HEK293 (cell line): ENCODE measurements at regions not wholly inside any gene's neighbourhood (a gene's known extent, or its start where the extent isn't known, plus 50 kb on each side); places are given as distances from the start of the nearest gene placed in this dataset.

Experiments
- CTCF ChIA-PET: fragments of 350-600 bp; formaldehyde crosslinking; extraction: SDS; loops from one replicate; lab custom pipeline; 2021; ENCODE audit warnings: antibody characterized with exemption; lab: Yijun Ruan, JAX
- POLR2A ChIA-PET: fragments of 300-600 bp; formaldehyde crosslinking; extraction: SDS; loops from one replicate; lab custom pipeline; 2020; ENCODE audit warnings: antibody characterized with exemption, inconsistent platforms; lab: Yijun Ruan, JAX
- H3K27ac ChIP-seq: fragments of 200-500 bp; sonication (Bioruptor generic); 2 replicates; pipeline ENCODE4 v1.5.1; 2014; ENCODE audit warnings: low read depth, low read length, control low read depth, inconsistent platforms; ENCODE audit errors: extremely low read depth
- H3K36me3 ChIP-seq, 2 experiments: fragments of 200-500 bp in 1 of 2; sonication (Bioruptor generic) in 1 of 2; 1 replicate in 1 of 2; 2 replicates in 1 of 2; pipeline ENCODE4 v1.5.1; 2014 to 2017; ENCODE audit warnings: inconsistent platforms in 2 of 2, low read length in 2 of 2; ENCODE audit not compliant: control insufficient read depth in 2 of 2, insufficient read depth in 1 of 2
- H3K4me1 ChIP-seq: fragments of 200-500 bp; sonication (Bioruptor generic); 2 replicates; pipeline ENCODE4 v1.5.1; 2014; ENCODE audit warnings: mild to moderate bottlenecking, low read length, inconsistent platforms; ENCODE audit not compliant: control insufficient read depth, insufficient read depth
- H3K4me3 ChIP-seq: 2 replicates; pipeline ENCODE4 v1.5.1; 2011; ENCODE audit warnings: low read depth, mild to moderate bottlenecking, control low read depth, low read length, moderate library complexity
- H3K9me3 ChIP-seq: fragments of 200-500 bp; sonication (Bioruptor generic); 2 replicates; pipeline ENCODE4 v1.5.1; 2014; ENCODE audit warnings: low read depth, low read length, inconsistent platforms; ENCODE audit not compliant: control insufficient read depth, insufficient read depth
- KLF10 ChIP-seq: fragments of 450-650 bp; IDR thresholded peaks from 2 replicates; pipeline ENCODE4 v1.5.1; 2018; ENCODE audit warnings: missing biosample characterization, mild to moderate bottlenecking, missing genetic modification characterization
- KLF16 ChIP-seq: fragments of 450-650 bp; formaldehyde crosslinking; IDR thresholded peaks from 2 replicates; pipeline ENCODE4 v1.5.1; 2017; ENCODE audit warnings: missing biosample characterization, missing genetic modification characterization
- PRDM2 ChIP-seq: fragments of 450-650 bp; formaldehyde crosslinking; IDR thresholded peaks from 2 replicates; pipeline ENCODE4 v1.5.1; 2016; ENCODE audit warnings: missing biosample characterization, missing genetic modification characterization, borderline replicate concordance
- SALL2 ChIP-seq: fragments of 450-650 bp; formaldehyde crosslinking; IDR thresholded peaks from 2 replicates; pipeline ENCODE4 v1.5.0; 2017; ENCODE audit warnings: missing biosample characterization, mild to moderate bottlenecking, missing genetic modification characterization, borderline replicate concordance
- SP3 ChIP-seq: fragments of 450-650 bp; formaldehyde crosslinking; IDR thresholded peaks from 2 replicates; pipeline ENCODE4 v1.5.1; 2016; ENCODE audit warnings: missing biosample characterization, missing genetic modification characterization
- YY2 ChIP-seq: fragments of 450-650 bp; formaldehyde crosslinking; IDR thresholded peaks from 2 replicates; pipeline ENCODE4 v1.5.1; 2016; ENCODE audit warnings: missing biosample characterization, missing genetic modification characterization
- ZBTB21 ChIP-seq: fragments of 450-650 bp; formaldehyde crosslinking; IDR thresholded peaks from 2 replicates; pipeline ENCODE4 v1.5.1; 2017; ENCODE audit warnings: missing biosample characterization, missing genetic modification characterization
- ZBTB48 ChIP-seq: fragments of 450-650 bp; formaldehyde crosslinking; IDR thresholded peaks from 2 replicates; pipeline ENCODE4 v1.5.1; 2016; ENCODE audit warnings: missing biosample characterization, missing genetic modification characterization
- ZFHX2 ChIP-seq: fragments of 450-650 bp; formaldehyde crosslinking; conservative IDR thresholded peaks from 2 replicates; pipeline ENCODE4 v1.5.1; 2016; ENCODE audit warnings: missing biosample characterization, missing genetic modification characterization
- ZNF140 ChIP-seq: fragments of 450-650 bp; formaldehyde crosslinking; IDR thresholded peaks from 2 replicates; pipeline ENCODE4 v1.5.1; 2016; ENCODE audit warnings: missing biosample characterization, missing genetic modification characterization
- ZNF148 ChIP-seq: fragments of 450-650 bp; formaldehyde crosslinking; IDR thresholded peaks from 2 replicates; pipeline ENCODE4 v1.5.0; 2017; ENCODE audit warnings: missing biosample characterization, missing genetic modification characterization, borderline replicate concordance
- ZNF26 ChIP-seq: fragments of 450-650 bp; formaldehyde crosslinking; IDR thresholded peaks from 2 replicates; pipeline ENCODE4 v1.5.1; 2016; ENCODE audit warnings: missing biosample characterization, missing genetic modification characterization
- ZNF335 ChIP-seq: fragments of 450-650 bp; formaldehyde crosslinking; conservative IDR thresholded peaks from 2 replicates; pipeline ENCODE4 v1.5.1; 2016; ENCODE audit warnings: missing biosample characterization, missing genetic modification characterization
- ZNF354C ChIP-seq: fragments of 450-650 bp; formaldehyde crosslinking; IDR thresholded peaks from 2 replicates; pipeline ENCODE4 v1.5.1; 2016; ENCODE audit warnings: missing biosample characterization, missing genetic modification characterization, low read depth, borderline replicate concordance
- ZNF433 ChIP-seq: fragments of 450-650 bp; formaldehyde crosslinking; IDR thresholded peaks from 2 replicates; pipeline ENCODE4 v1.5.1; 2016; ENCODE audit warnings: missing biosample characterization, missing genetic modification characterization, low read depth
- ZNF549 ChIP-seq: fragments of 450-650 bp; IDR thresholded peaks from 2 replicates; pipeline ENCODE4 v1.5.1; 2018; ENCODE audit warnings: missing biosample characterization, missing genetic modification characterization, mild to moderate bottlenecking, inconsistent platforms, moderate library complexity
- ZNF621 ChIP-seq: fragments of 450-650 bp; formaldehyde crosslinking; IDR thresholded peaks from 2 replicates; pipeline ENCODE4 v1.5.1; 2017; ENCODE audit warnings: missing biosample characterization, missing genetic modification characterization
- ZNF658 ChIP-seq: fragments of 450-650 bp; formaldehyde crosslinking; IDR thresholded peaks from 2 replicates; pipeline ENCODE4; 2016; ENCODE audit warnings: missing biosample characterization, missing genetic modification characterization
- ZNF776 ChIP-seq: fragments of 450-650 bp; formaldehyde crosslinking; IDR thresholded peaks from 2 replicates; pipeline ENCODE4 v1.5.0; 2017; ENCODE audit warnings: missing biosample characterization, missing genetic modification characterization, borderline replicate concordance
- ZNF792 ChIP-seq: fragments of 450-650 bp; formaldehyde crosslinking; IDR thresholded peaks from 2 replicates; pipeline ENCODE4 v1.5.1; 2016; ENCODE audit warnings: missing biosample characterization, missing genetic modification characterization
- TF ChIP-seq, protein P1 (sequence below): fragments of 450-650 bp; formaldehyde crosslinking; IDR thresholded peaks from 2 replicates; pipeline ENCODE4 v1.5.1; 2017; ENCODE audit warnings: missing biosample characterization, missing genetic modification characterization

- no peak for TF ChIP-seq PRDM2 (tag by site-specific recombination)
- no peak for TF ChIP-seq ZNF335 (tag by site-specific recombination)
- TF ChIP-seq, all 188 proteins: peak for 0
Observed at GRCh38 chr6:170062209-170062914, 228.5 kb downstream of the DLL1 start (continued).

GRCh38 chr6:170058878-170059485 is 231.9 kb downstream of the DLL1 start:
- POLR2A ChIA-PET, result no interaction called here

DNA sequence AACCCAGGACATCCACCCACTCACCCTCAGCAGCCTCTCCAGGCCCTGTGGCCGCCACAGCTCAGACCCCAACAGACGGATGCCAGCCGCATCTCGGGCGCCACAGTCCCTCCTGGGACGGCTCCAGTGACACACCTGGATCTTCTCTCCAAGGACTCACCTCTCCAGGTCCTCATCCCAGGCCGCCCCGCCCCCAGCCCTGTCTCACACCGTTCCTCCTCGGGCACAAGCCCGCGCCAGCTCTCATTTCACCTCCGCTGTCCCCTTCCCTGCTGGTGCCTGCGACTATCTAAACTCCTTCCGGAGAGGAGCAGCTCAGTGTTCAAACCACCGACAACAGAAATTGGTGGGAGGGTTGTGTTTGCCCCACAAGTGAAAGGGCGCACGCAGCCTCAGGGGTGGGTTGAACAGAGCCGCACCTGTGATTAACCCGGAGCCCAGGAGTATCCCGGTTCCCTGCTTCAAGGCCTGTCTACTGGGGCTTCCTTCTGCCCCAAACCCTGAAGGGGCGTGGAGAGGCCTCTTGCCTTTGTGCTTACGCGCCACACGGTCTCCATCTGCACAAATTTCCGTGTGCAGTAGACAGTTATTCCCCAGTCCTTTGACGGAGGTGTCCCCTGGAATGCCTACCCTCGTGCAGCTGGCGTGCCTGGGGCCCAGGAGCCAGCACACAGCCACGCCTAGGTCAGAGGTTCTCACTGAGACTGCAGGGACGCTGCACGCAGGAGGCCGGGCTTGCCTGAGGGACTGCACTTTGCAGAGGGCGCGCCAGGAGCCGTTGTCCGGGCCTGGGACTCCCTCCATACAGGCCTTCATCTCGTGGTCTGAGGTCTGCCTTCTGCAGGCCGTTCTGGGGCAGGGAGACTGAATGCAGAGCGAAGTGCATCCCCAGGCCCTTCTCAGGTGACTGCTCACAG is 232.7 kb downstream of the DLL1 start:
- no peaks in the 10 kb centered on the region for H3K4me1 ChIP-seq
- H3K4me3 ChIP-seq, result no peak overlapping the region
- CTCF ChIA-PET, result no interaction called here
- H3K9me3 ChIP-seq, result no peaks in the 10 kb centered on the region
- H3K27ac ChIP-seq, result no peak overlapping the region
- POLR2A ChIA-PET, result no interaction called here
- no peaks in the 10 kb centered on the region for H3K36me3 ChIP-seq
- TF ChIP-seq ZNF658 (no peak), ZNF140 (tag by site-specific recombination) (no peak), ZBTB21 (tag by site-specific recombination) (no peak), ZBTB48 (tag by site-specific recombination) (no peak), KLF10 (tag by site-specific recombination) (no peak), ZNF621 (tag by site-specific recombination) (no peak), ZFHX2 (no peak), ZNF148 (no peak)
- TF ChIP-seq, protein P1, sequence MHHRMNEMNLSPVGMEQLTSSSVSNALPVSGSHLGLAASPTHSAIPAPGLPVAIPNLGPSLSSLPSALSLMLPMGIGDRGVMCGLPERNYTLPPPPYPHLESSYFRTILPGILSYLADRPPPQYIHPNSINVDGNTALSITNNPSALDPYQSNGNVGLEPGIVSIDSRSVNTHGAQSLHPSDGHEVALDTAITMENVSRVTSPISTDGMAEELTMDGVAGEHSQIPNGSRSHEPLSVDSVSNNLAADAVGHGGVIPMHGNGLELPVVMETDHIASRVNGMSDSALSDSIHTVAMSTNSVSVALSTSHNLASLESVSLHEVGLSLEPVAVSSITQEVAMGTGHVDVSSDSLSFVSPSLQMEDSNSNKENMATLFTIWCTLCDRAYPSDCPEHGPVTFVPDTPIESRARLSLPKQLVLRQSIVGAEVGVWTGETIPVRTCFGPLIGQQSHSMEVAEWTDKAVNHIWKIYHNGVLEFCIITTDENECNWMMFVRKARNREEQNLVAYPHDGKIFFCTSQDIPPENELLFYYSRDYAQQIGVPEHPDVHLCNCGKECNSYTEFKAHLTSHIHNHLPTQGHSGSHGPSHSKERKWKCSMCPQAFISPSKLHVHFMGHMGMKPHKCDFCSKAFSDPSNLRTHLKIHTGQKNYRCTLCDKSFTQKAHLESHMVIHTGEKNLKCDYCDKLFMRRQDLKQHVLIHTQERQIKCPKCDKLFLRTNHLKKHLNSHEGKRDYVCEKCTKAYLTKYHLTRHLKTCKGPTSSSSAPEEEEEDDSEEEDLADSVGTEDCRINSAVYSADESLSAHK (tag by site-specific recombination), result no peak

More at GRCh38 chr6:170058878-170059485, 231.9 kb downstream of the DLL1 start:
- TF ChIP-seq ZNF792 (tag by site-specific recombination) (no peak), SP3 (tag by site-specific recombination) (no peak), ZNF776 (tag by site-specific recombination) (no peak), KLF16 (tag by site-specific recombination) (no peak), ZFHX2 (no peak), SALL2 (tag by site-specific recombination) (no peak), ZNF26 (tag by site-specific recombination) (no peak), ZNF549 (no peak), ZNF433 (tag by site-specific recombination) (no peak), YY2 (tag by site-specific recombination) (no peak), ZNF354C (tag by site-specific recombination) (no peak)
- TF ChIP-seq, all 188 proteins: peak for 0
- H3K4me1 ChIP-seq, result no peaks in the 10 kb centered on the region
- no peak overlapping the region for H3K4me3 ChIP-seq
- H3K27ac ChIP-seq, result no peak overlapping the region
- H3K9me3 ChIP-seq, result no peaks in the 10 kb centered on the region
- CTCF ChIA-PET, result no interaction called here
- H3K36me3 ChIP-seq, result no peaks in the 10 kb centered on the region
